ENCODE measurements at regions not wholly inside any gene's neighbourhood (a gene's known extent, or its start where the extent isn't known, plus 50 kb on each side); places are given as distances from the start of the nearest gene placed in this dataset.
"Not testable (repeated sequence)": the region's sequence is repeated elsewhere in the genome, so short reads cannot be mapped to it uniquely, and the experiment has no call there.

- Histone ChIP-seq H3K4me3 (no peak overlapping the region), H3K9me3 (no peaks in the 10 kb centered on the region), H3K27ac (no peak overlapping the region), H3K36me3 (no peaks in the 10 kb centered on the region), H3K4me1 (no peaks in the 10 kb centered on the region), H3K27me3 (no peaks in the 10 kb centered on the region)
- intact Hi-C loops (cut with DNase I; ENCODE audit: low total_unique reads) (no loop called here), in situ Hi-C loops (cut with MboI; ENCODE audit: low pct_ligation_motif_present in 1 of 4, low pct_unique_long_range_greater_than_20kb in 1 of 4, low sequenced_read_pairs in 3 of 4) (loop anchor here in 1 of 4 donors (25.0 kb wide), 1 partner anchor 104 kb away; no protein-coding TSS in a partner anchor)
- TF ChIP-seq POLR2AphosphoS5 (IDR thresholded peaks at IDR 0.05) (no peak), CTCF (IDR thresholded peaks at IDR 0.05) (no peak), EP300 (IDR thresholded peaks at IDR 0.05; ENCODE audit: low read depth) (no peak), POLR2A (IDR thresholded peaks at IDR 0.05) (no peak)
- 81 to 84% methylated on average over 2 to 3 of the region's 3 CpGs for WGBS, 2 donors (ENCODE audit: low coverage in 1 of 2)
- no peak for DNase-seq
Observed at GRCh38 chr12:90808568-90808967, 146.4 kb downstream of the CCER1 start.

- H3K4me3 ChIP-seq: no peak overlapping the region
- intact Hi-C loops (cut with DNase I; ENCODE audit: low total_unique reads) (no loop called here), in situ Hi-C loops (cut with MboI; ENCODE audit: low pct_ligation_motif_present in 1 of 4, low pct_unique_long_range_greater_than_20kb in 1 of 4, low sequenced_read_pairs in 3 of 4) (loop anchor here in 1 of 4 donors (25.0 kb wide), 1 partner anchor 110 kb away; no protein-coding TSS in a partner anchor)
- H3K27ac ChIP-seq: no peak overlapping the region
- H3K9me3 ChIP-seq: no peaks in the 10 kb centered on the region
- no peak for DNase-seq
- H3K4me1 ChIP-seq: no peaks in the 10 kb centered on the region
- TF ChIP-seq CTCF (IDR thresholded peaks at IDR 0.05) (no peak), POLR2A (IDR thresholded peaks at IDR 0.05) (no peak), EP300 (IDR thresholded peaks at IDR 0.05; ENCODE audit: low read depth) (no peak), POLR2AphosphoS5 (IDR thresholded peaks at IDR 0.05) (no peak)
- WGBS, 2 donors (ENCODE audit: low coverage in 1 of 2): 90 to 96% methylated on average over 4 to 6 of the region's 6 CpGs
- no peaks in the 10 kb centered on the region for H3K27me3 ChIP-seq
- H3K36me3 ChIP-seq: no peaks in the 10 kb centered on the region
Observed at GRCh38 chr12:90802727-90803126, 152.2 kb downstream of the CCER1 start.

- intact Hi-C loops (cut with DNase I; ENCODE audit: low total_unique reads) (no loop called here), in situ Hi-C loops (cut with MboI; ENCODE audit: low pct_ligation_motif_present in 1 of 4, low pct_unique_long_range_greater_than_20kb in 1 of 4, low sequenced_read_pairs in 3 of 4) (loop anchor here in 1 of 4 donors (25.0 kb wide), 1 partner anchor 111 kb away; no protein-coding TSS in a partner anchor)
- no peak overlapping the region for H3K4me3 ChIP-seq
- H3K9me3 ChIP-seq: no peaks in the 10 kb centered on the region
- H3K27ac ChIP-seq: no peak overlapping the region
- no peak for DNase-seq
- H3K36me3 ChIP-seq: no peaks in the 10 kb centered on the region
- WGBS, 2 donors (ENCODE audit: low coverage in 1 of 2): 62 to 81% methylated on average over 4 of the region's 4 CpGs
- H3K27me3 ChIP-seq: no peaks in the 10 kb centered on the region
- H3K4me1 ChIP-seq: no peaks in the 10 kb centered on the region
- no peak for TF ChIP-seq POLR2A (IDR thresholded peaks at IDR 0.05)
- no peak for TF ChIP-seq EP300 (IDR thresholded peaks at IDR 0.05; ENCODE audit: low read depth)
- TF ChIP-seq CTCF (IDR thresholded peaks at IDR 0.05): no peak
- TF ChIP-seq POLR2AphosphoS5 (IDR thresholded peaks at IDR 0.05): no peak
Observed at GRCh38 chr12:90801776-90802175, 153.2 kb downstream of the CCER1 start.

- intact Hi-C loops (cut with DNase I; ENCODE audit: low total_unique reads): no loop called here
- in situ Hi-C loops (cut with MboI; ENCODE audit: low pct_ligation_motif_present in 1 of 4, low pct_unique_long_range_greater_than_20kb in 1 of 4, low sequenced_read_pairs in 3 of 4): no loop called here
- 36 to 62% methylated on average over 2 of the region's 2 CpGs for WGBS, 2 donors (ENCODE audit: low coverage in 1 of 2)
Observed at GRCh38 chr12:90794212-90794611, 160.8 kb downstream of the CCER1 start.

GRCh38 chr12:90792718-90793117 lies 162.3 kb downstream of the CCER1 start:
- H3K27ac ChIP-seq; H3K36me3 ChIP-seq; DNase-seq; in situ Hi-C loops (cut with MboI; ENCODE audit: low pct_ligation_motif_present in 1 of 4, low pct_unique_long_range_greater_than_20kb in 1 of 4, low sequenced_read_pairs in 3 of 4); H3K9me3 ChIP-seq; intact Hi-C loops (cut with DNase I; ENCODE audit: low total_unique reads); H3K4me3 ChIP-seq; H3K4me1 ChIP-seq; H3K27me3 ChIP-seq: not testable (repeated sequence)
- 100% methylated on average over 1 of the region's 1 CpG for WGBS, 2 donors (ENCODE audit: low coverage in 1 of 2)

More at GRCh38 chr12:90794212-90794611, 160.8 kb downstream of the CCER1 start:
- TF ChIP-seq EP300 (IDR thresholded peaks at IDR 0.05; ENCODE audit: low read depth) (no peak), POLR2A (IDR thresholded peaks at IDR 0.05) (no peak), CTCF (IDR thresholded peaks at IDR 0.05) (no peak), POLR2AphosphoS5 (IDR thresholded peaks at IDR 0.05) (no peak)
- H3K4me3 ChIP-seq: no peak overlapping the region
- H3K36me3 ChIP-seq: no peaks in the 10 kb centered on the region
- H3K27me3 ChIP-seq: no peaks in the 10 kb centered on the region
- H3K27ac ChIP-seq: no peak overlapping the region
- no peaks in the 10 kb centered on the region for H3K9me3 ChIP-seq
- no peaks in the 10 kb centered on the region for H3K4me1 ChIP-seq
- no peak for DNase-seq

Data from transverse colon (tissue), 4 donors.